HG02943 (cell line): ENCODE measurements at regions not wholly inside any gene's neighbourhood (a gene's known extent, or its start where the extent isn't known, plus 50 kb on each side); places are given as distances from the start of the nearest gene placed in this dataset.

Experiments
- ATAC-seq: cut with Tn5 transposase; IDR thresholded peaks from one replicate; pipeline ENCODE4 v1.9.1; 2021; ENCODE audit warnings: mild to moderate bottlenecking, low read depth, moderate library complexity; ENCODE audit not compliant: unreplicated experiment

DNA sequence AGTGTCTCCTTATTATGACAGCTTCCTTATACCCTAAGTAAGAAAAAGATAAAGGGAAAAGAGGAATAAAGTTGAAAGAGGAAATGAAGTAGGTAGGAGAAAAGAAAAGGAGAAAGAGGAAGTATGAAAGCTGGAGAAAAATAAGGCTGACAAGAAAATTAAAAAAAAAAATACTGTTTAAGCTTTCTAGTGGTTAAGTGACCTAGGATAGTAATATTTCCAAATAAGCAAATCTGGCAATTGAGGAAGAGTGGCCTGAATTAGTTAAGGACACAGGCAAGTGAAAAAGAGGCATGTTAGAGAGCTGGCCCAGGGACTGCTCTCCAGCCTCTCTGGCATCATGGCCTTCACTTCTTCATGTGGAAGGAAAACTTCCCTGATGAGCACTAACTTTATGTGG is 76.5 kb upstream of the ADGRF1 start:
- no peak for ATAC-seq

DNA sequence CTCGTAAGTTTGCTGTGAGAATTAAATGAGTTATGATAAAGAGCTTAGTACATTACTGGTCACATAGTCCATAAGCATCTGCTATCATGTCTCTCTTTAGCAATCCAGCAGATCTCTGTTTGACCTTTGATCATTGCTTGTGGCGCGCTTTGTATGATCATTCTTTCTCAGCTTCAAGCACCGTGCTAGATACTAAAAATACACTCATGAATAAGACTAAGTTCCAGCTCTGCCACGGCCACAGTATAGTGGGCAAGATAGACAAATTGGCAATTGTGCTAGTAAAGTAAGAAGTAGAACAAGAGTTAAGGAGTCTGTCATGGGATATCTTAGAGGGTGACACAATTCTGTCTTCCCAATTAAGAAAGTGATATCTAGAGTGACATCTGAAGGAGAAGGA is 75.2 kb upstream of the ADGRF1 start:
- no peak for ATAC-seq

DNA sequence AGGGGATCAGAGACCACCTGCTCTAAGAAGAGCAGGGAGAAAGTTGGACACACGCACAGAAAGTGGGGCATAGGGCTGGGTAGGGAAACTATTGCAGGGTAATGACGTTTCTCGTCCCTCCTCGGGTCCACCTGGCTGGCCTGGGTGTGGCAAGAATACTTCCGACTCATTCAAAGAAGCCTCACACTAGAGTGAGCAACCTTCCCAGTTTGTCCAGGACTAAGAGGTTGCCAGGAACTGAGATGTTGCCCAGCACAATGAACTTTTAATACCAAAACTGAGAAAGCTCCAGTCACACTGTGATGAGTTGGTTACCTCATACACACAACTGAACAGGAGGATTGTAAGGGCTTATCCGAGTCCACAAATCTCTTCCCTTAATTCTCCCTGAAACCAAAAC is 74.5 kb upstream of the ADGRF1 start:
- ATAC-seq, result no peak

DNA sequence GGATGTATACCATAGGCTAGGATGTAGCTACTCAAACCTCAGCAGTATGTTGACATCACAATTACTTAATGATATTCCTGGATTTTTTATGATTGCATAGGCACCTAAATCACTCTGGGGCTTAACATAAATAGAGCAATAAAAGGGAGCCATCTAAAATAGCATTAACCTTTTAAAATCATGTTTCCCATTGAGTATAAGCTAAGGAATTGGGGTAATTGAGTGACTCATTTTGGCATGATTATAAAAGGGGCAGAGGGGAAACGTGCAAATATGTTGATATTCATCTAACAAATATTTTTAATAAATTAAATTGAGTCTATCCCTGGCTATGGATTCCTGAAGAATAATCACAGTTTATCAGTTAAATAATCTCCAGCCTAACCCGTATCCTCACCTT is 74.0 kb upstream of the ADGRF1 start:
- ATAC-seq, result no peak

DNA sequence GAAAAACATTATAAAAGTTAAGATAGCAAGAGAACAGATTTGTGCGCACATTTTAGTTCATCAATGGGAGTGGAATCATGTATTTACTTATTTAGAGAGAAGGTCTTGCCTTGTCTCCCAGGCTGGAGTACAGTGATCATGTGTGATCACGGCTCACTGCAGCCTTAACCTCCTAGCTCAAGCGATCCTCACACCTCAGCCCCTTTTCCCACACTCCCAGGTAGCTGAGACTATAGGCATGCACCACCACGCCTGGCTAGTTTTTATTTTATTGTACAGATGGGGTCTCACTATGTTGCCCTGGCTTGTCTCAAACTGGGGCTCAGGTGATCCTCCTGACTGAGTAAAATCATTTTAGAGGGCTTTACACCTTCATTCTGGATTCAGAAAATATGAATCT is 72.3 kb upstream of the ADGRF1 start:
- ATAC-seq, result no peak

DNA sequence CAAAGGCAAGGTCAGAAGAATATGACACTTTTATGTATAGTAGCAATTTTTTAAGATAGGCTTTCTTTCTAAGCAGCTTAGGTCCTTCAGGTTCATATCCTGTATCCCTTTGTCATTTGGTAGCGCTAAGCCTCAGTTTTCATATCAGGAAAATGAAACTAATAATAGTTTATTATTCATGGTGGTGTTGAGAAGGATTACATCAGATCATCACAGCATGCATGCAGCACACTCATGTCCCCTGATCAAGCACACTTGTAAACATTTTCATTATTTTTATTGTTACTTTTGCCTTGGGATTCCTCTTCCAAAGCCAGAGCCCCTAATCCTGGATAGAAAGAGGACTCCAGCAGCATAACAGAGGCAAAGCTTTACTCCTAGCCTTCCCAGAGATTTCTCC is 70.2 kb upstream of the ADGRF1 start:
- ATAC-seq, result no peak

DNA sequence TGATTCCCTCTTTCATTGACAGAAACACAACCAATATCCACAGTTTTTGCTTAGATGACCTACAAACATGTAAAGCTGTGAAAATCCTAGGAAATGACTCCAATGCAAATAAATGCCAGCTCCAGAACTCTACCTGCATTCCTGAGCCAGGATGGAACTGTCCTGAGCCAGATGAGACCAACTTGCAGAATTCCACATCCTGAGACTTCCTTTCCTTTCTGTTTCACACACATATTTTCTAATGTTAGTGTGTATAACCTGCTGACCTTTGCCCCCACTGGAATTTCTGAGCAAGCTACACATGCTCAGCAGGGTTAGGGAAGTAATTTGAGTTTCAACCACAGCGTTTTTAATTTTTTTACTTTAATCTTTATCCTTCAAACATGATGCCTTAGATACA is 69.6 kb upstream of the ADGRF1 start:
- ATAC-seq, result no peak

DNA sequence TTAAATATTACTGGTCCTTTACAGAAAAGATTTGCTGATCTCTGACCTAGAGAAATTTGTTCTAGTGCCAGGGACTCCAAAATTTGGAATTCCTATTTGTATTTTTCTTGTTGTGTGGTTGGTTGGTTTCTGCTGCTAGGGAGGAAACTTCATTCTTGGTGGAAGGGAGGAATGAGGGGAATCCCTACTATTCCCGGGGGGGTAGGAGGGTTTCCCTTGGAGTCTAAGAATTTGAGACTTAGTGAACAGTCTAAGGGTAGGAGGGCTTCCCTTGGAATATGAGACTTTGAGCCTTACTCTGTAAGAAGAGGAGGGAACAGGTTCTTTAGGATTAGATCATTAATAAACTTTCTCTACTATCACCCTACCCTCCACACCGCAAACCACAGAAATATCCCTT is 67.1 kb upstream of the ADGRF1 start:
- ATAC-seq, result no peak

DNA sequence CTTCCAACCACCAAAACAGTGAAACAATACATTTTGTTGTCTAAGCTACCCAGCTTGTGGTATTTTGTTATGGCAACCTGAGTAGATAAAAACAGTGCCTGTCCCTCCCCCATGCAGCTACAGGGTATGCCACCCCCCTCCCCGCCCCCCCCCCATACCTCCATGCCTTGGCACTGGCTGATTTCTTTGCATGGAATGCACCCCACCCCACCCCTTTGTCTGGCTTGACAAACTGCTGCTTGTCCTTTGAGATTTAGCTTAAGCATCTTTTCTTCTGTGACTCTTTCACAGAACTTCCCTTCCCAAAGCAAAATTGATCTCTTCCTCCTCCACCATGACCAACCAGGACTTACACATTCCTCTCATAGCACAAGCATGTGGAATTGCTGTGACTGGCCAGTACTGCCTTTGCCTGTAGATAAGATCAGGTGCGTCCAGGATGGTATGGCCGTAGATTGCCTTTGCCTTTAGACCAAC is 64.6 kb upstream of the ADGRF1 start:
- ATAC-seq, result no peak

DNA sequence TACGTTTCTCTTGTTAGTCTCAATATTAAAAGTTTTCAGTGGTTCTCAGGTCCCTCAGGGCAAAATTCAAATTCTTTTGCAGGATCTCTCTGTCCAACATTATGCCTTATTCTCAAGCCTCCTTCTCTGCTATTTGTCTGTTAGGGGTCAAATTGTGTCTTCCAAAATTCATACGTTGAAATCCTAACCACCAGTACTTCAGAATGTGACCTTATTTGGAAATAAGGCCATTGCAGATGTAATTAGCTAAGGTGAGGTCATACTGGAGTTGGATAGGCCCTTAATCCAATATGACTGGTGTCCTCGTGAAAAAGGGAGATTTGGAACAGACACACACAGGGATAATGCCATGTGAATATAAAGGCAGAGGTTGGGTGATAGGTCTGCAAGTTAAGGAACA is 64.1 kb upstream of the ADGRF1 start:
- ATAC-seq, result no peak

DNA sequence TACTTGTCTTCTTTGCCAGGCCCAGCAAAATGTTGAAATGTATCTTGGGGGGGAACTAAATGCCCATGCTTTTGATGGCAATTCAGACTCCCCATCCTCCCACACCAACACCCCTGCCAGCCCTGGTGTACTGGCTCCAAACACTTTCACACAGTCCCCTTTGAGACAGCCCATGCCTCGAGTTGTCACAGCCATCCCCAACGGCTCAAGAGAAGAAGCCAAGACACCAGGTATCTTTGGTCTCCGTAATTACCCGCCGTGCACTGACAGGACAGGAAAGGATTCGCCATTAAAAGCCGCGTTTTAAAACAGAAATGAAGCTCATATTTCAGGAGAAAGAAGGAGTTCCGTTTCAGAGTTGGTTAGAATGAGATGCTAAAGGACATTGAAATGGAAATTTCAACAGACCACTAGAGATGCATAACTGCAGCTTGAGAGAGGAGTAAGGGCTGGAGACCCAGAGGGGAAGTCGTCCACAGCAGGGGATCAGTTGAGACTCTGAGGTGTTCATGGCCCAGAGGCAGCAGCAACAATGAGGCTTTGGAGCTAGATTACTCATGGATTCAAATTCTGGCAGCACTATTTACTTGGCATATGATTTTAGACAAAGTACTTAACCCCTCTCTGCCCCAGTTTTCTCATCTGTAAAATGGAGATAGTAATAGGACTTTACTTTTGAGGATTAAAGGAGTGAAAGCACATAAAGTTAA is 63.5 kb upstream of the ADGRF1 start:
- ATAC-seq, result no peak

DNA sequence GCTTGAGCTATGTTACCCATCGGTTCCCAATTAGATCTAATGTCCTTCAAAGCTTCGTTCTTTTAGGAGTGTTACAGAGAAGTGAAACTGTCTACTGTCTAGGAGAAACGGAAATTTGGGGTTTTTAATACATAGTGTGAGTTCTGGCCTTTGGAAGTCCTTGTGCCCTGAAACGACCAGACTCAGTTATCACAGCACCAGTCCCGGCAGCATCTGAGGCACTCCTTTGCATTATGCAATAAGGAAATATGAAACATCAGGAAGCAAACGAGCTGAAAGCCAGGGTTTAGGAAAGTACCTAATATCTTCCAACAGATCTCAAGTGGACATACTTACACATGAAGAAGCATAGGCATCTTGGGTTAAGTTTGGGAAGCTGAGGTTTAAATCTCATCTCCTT is 61.8 kb upstream of the ADGRF1 start:
- ATAC-seq, result no peak

DNA sequence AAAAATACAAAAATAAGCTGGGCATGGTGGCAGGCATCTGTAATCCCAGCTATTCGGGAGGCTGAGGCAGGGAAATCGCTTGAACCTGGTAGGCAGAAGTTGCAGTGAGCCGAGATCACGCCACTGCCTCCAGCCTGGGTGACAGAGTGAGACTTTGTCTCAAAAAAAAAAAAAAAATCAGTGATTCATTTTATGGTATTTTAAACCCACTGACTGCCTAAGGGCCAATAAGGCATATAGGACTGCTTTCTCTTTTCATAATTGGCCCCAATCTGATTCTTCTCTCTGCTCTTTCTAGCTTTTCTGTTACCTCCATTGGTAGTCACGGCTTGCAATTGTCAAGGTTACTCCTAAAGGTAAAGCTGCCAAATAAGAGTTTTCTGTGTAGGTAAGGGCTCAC is 60.2 kb upstream of the ADGRF1 start:
- ATAC-seq, result no peak

DNA sequence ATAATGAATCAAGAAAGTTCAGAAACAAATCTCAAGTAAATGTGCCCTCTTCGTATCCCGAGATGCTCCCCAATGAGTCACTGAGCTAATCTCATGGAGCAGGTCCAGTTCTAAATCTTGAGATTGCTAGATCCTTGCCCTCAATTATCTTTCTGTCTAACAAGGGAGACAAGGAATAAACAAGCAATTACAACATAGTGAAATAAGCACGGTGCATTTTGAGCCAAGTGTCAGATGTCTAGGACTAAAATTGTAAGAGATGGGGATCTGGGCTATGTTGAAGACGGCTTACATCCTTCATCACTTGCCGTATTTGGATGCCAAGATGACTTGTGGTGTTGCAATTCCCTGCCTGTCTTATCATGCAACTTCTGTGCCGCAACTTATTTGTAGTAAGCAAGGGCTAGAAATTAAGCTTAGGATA is 56.5 kb upstream of the ADGRF1 start:
- ATAC-seq, result no peak

DNA sequence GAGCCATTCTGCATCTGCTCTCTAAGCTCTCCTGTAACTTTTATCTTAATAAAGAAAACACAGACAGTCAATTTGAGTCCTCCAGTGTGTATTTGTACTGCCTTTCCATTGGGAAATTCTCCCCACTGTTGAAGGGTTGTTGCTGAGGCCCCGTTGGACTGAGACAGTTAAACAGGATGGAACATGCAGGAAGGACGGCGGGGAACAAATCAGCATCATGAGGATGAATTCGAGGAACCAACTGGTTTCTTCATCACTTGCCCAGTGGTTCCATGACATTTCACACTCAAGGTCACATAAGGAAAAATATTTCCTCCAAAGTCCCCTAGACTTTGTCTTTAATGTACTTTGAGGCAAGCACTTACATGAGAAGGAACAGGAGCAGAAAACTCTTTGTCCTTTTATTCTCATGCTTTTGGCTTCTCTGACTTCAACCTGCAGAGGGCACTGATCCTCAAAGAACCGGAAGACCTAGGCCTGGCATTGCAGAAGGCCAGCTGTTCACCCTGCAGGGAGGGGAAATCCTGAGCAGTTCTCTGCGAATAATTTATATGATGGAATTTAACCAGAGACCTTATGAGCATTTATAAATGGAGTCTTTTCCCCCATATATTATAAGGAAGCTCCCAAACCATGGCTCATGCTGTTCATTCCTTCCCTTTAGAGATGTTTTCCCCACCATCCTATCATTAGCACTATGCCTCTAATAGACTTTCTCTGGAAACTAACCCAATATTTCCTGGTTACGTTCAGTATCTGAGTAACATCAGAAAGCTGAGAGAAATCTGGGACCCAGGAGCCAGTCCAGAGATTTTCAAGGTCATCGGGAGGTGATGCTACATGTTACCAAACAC is 55.2 kb upstream of the ADGRF1 start:
- peak; percentile 96 for ATAC-seq

DNA sequence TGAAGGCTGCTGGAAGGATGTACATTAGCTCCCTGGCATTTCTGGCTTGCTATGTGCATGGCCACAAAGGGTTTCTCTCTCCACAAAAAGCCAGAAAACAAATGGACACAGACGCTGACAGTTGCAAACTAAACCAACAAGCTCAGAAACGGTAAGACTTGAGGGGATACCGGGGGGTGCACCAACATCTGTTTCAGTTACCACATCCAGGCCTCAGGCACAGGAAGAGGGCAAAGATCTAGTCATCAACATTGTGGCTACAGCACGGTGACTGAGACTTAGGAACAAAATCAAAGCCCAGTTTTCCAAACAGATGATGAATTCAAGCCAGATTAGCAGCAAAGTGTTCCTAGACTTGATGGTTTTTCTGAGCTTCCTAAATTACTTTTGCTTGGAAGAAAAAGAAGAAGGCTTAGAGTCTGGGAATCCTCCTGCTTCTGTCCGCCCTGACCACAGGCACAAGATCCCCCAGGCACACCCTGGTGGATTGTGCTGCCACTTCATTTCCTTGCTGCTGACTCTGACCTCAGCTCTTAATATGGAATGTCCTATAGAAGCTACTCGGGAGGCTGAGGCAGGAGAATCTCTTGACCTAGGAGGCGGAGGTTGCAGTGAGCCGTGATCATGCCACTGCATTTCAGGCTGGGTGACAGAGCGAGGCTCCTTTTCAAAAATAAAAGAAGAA is 54.2 kb upstream of the ADGRF1 start:
- no peak for ATAC-seq

DNA sequence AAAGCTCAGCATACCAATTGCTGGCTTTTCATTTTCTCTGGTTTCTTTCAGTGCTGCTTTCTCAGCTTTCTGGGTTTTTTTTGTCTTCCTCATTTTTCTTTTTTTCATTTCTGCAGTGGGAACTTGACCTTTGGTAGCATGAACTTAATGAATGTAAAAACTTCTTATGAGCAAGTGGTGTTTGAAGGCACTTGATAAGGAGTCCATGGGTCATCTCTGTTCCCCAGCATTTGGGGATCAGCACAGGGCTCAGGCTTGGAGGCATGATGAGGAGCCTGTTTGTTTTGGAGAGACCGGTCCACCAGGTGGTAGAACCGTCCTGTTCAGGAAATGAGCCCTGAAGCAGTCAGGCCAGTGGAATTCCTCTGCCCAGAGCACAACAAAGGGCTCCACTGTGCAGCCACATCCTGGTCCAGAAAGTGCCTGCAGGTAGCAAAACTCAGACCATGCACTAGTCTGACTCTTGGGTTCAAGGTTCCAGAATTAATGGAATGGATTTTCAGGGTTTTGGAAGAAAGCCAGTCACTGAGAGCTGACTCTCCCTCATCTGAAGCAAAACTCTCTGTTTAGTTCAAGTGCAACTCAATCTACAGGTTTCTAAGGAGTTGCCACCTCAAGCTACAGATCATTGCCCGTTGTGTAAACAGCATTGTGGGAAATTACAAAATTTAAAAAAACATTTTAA is 52.3 kb upstream of the ADGRF1 start:
- no peak for ATAC-seq

DNA sequence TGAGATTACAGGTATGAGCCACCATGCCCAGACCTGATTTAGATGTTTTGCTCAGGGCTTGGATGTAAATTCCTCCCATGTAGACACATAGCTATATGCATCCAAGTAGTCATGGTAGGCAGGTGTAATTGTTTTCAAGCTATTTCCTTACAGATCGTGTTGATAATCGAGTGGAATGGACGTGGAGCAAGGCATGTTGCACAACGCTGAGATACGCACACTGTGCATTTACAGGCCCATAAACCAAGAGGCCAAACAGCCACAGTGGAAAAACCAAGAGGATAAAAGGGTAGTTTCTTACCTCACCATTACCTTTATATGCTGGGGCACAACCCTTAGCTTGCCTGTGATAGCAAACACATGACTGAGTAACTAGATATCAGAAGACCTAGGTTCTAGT is 51.0 kb upstream of the ADGRF1 start:
- ATAC-seq, result no peak

DNA sequence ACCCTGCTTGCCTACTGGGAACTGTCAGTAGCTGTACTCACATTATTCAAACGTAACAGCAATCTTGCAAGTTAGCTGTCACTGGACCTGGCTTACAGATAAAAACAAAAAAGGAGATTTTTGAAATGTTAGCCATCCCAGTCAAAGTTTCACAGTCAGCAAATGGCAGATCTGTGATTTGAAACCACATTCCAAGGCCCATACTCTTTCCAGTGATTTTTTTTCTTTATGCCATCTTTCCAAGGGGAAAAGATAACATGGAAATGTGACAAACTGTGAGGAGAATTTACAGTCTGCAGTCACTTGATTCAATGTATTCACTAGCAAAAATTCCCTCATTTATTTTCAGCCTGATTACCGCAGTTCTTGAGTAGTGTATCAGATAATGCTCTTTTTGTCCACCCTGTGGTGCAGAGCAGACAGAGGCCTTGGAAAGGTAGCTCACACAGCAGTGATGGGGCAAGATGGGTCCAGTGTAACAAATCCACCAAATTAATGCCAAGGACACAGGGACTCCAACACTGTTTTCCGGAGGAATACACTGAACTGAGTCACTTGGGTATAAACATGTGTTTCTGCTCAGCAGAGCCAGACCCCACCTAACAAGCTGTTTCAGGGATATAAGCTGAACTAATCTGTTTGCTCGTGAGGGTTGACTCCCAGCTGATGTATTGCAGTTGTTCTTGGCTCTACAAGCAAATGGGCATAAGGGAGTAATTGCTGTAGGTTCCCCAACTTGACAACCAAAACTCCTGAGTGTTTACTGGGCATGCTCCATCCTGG is 49.9 kb upstream of the ADGRF1 start:
- ATAC-seq, result no peak
